HepG2 (cell line): ENCODE measurements at regions not wholly inside any gene's neighbourhood (a gene's known extent, or its start where the extent isn't known, plus 50 kb on each side); places are given as distances from the start of the nearest gene placed in this dataset.

ENCODE experiments used
- KDM1A ChIP-seq: IDR thresholded peaks from 2 replicates; pipeline ENCODE4 v1.6.1; 2016; ENCODE audit warnings: missing compliant biosample characterization
- ZNF20 ChIP-seq: sonication (generic); formaldehyde crosslinking; IDR thresholded peaks from 2 replicates; pipeline ENCODE4 v1.4.0; 2020; ENCODE audit warnings: mild to moderate bottlenecking, moderate library complexity, missing genetic modification reagents
- ZNF614 ChIP-seq: IDR thresholded peaks from 2 replicates; pipeline ENCODE4 v1.6.1; 2018; ENCODE audit warnings: missing biosample characterization, missing genetic modification reagents, inconsistent platforms, borderline replicate concordance
- ZNF766 ChIP-seq: sonication (generic); formaldehyde crosslinking; IDR thresholded peaks from 2 replicates; pipeline ENCODE4 v1.5.0; 2020; ENCODE audit warnings: missing genetic modification reagents, borderline replicate concordance
- TF ChIP-seq, protein P1 (sequence below): sonication (generic); formaldehyde crosslinking; IDR thresholded peaks from 2 replicates; pipeline ENCODE4 v1.4.0; 2020; ENCODE audit warnings: missing genetic modification reagents
- TF ChIP-seq, protein P2 (sequence below): IDR thresholded peaks from 2 replicates; pipeline ENCODE4 v1.6.1; 2016; ENCODE audit warnings: mild to moderate bottlenecking

DNA sequence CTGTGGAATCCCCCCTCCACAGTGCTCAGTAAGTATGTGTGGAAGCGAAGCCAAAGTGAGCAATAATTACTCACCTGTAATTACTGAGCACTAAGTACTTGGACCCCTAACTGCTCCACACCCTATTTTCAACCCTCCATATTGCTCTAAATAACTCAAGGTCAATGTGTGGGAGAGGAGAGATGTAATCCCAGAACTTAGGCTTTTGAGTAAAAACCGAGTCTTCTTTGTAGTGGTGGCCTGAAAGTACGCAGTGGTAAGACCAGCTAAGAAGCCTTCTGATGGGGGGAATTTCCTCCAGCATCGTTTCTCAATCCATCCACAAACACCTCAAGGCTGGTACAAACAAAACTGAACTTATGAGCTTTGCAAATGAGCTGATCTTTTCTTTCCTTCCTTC lies 551.6 kb downstream of the ZEB2 start (continued):
- TF ChIP-seq, protein P1, sequence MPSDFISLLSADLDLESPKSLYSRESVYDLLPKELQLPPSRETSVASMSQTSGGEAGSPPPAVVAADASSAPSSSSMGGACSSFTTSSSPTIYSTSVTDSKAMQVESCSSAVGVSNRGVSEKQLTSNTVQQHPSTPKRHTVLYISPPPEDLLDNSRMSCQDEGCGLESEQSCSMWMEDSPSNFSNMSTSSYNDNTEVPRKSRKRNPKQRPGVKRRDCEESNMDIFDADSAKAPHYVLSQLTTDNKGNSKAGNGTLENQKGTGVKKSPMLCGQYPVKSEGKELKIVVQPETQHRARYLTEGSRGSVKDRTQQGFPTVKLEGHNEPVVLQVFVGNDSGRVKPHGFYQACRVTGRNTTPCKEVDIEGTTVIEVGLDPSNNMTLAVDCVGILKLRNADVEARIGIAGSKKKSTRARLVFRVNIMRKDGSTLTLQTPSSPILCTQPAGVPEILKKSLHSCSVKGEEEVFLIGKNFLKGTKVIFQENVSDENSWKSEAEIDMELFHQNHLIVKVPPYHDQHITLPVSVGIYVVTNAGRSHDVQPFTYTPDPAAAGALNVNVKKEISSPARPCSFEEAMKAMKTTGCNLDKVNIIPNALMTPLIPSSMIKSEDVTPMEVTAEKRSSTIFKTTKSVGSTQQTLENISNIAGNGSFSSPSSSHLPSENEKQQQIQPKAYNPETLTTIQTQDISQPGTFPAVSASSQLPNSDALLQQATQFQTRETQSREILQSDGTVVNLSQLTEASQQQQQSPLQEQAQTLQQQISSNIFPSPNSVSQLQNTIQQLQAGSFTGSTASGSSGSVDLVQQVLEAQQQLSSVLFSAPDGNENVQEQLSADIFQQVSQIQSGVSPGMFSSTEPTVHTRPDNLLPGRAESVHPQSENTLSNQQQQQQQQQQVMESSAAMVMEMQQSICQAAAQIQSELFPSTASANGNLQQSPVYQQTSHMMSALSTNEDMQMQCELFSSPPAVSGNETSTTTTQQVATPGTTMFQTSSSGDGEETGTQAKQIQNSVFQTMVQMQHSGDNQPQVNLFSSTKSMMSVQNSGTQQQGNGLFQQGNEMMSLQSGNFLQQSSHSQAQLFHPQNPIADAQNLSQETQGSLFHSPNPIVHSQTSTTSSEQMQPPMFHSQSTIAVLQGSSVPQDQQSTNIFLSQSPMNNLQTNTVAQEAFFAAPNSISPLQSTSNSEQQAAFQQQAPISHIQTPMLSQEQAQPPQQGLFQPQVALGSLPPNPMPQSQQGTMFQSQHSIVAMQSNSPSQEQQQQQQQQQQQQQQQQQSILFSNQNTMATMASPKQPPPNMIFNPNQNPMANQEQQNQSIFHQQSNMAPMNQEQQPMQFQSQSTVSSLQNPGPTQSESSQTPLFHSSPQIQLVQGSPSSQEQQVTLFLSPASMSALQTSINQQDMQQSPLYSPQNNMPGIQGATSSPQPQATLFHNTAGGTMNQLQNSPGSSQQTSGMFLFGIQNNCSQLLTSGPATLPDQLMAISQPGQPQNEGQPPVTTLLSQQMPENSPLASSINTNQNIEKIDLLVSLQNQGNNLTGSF (CRISPR knock-in tag), result no peak
- TF ChIP-seq ZNF766 (CRISPR knock-in tag) (no peak), KDM1A (CRISPR knock-in tag) (no peak), ZNF614 (CRISPR knock-in tag) (no peak), ZNF20 (CRISPR knock-in tag) (no peak)
- TF ChIP-seq, protein P2, sequence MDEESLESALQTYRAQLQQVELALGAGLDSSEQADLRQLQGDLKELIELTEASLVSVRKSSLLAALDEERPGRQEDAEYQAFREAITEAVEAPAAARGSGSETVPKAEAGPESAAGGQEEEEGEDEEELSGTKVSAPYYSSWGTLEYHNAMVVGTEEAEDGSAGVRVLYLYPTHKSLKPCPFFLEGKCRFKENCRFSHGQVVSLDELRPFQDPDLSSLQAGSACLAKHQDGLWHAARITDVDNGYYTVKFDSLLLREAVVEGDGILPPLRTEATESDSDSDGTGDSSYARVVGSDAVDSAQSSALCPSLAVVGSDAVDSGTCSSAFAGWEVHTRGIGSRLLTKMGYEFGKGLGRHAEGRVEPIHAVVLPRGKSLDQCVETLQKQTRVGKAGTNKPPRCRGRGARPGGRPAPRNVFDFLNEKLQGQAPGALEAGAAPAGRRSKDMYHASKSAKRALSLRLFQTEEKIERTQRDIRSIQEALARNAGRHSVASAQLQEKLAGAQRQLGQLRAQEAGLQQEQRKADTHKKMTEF (CRISPR knock-in tag), result no peak
